NB4 (cell line): ENCODE measurements at regions not wholly inside any gene's neighbourhood (a gene's known extent, or its start where the extent isn't known, plus 50 kb on each side); places are given as distances from the start of the nearest gene placed in this dataset.

ENCODE experiments used
- CTCF ChIP-seq: IDR thresholded peaks from one replicate; pipeline ENCODE4 v1.5.1; 2012; ENCODE audit warnings: low read depth, low read length
- MYC ChIP-seq: IDR thresholded peaks from 2 replicates; pipeline ENCODE4 v1.6.1; 2011; ENCODE audit warnings: low read depth, low read length
- POLR2A ChIP-seq: IDR thresholded peaks from 2 replicates; pipeline ENCODE4 v1.6.1; 2011; ENCODE audit warnings: mild to moderate bottlenecking; ENCODE audit not compliant: insufficient read length; ENCODE audit errors: extremely low read depth
- TF ChIP-seq, protein P1 (sequence below): IDR thresholded peaks from 2 replicates; pipeline ENCODE4 v1.6.1; 2011; ENCODE audit warnings: low read depth, low read length

DNA sequence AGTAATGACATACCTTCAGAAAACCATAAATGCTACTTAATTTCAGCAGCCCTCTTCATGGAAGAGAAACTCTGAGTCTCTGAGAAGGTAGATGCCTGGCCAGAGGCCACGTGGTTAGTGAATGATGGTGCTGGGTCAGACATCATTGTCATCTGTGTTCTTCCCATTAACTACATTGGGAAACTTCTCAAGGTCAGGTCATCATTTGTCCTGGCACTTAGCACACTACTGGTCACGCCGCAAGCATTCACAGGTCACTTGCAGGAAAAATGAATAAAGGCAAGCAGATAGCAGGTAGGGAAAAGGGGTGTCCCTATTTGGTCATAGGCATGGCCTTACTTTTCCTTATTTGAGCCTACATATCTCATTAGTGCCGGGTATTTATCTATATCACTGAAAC is 220.1 kb upstream of the PROX1 start:
- TF ChIP-seq CTCF (no peak), POLR2A (no peak), MYC (no peak)
- TF ChIP-seq, protein P1, sequence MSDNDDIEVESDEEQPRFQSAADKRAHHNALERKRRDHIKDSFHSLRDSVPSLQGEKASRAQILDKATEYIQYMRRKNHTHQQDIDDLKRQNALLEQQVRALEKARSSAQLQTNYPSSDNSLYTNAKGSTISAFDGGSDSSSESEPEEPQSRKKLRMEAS = no peak
